Nucleus accumbens (tissue), 56 donors: ENCODE measurements at regions not wholly inside any gene's neighbourhood (a gene's known extent, or its start where the extent isn't known, plus 50 kb on each side); places are given as distances from the start of the nearest gene placed in this dataset.
"Not testable (repeated sequence)": the region's sequence is repeated elsewhere in the genome, so short reads cannot be mapped to it uniquely, and the experiment has no call there.

Experiments used
- DNase-seq, 56 donors: peaks; one replicate each; lab custom pipeline; 2025; lab: John Stamatoyannopoulos, UW

DNA sequence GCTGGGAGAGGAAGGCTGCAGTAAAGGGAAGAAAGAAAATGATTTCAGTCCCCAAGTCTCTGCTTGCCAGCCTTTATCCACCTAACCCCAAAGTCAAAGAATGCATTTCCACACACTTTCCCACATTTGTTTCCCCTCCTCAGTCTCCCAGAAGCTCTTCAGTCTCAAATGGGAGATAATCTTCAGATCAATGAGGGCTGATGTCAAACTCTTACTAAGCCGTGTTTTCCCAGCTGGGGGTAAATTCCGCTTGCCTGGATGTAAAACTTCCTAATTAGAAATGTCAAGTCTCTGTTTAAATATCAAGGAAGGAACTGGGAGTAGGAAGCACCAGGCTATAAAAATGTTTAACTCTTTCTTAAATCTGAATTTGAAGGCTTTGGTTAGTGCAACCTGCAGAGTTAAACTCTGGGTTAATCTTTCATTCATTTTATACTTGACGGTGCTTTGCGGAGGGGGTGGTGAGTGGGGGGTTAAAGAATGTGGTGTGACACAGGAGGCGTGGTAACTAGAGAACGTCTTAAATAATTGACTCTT lies 601.4 kb upstream of the ACTRT1 start:
- DNase-seq = no peak

GRCh38 chrX:128650326-128650725 lies 598.1 kb upstream of the ACTRT1 start:
- DNase-seq = no peak

GRCh38 chrX:128634754-128635153 lies 582.6 kb upstream of the ACTRT1 start:
- no peak for DNase-seq

DNA sequence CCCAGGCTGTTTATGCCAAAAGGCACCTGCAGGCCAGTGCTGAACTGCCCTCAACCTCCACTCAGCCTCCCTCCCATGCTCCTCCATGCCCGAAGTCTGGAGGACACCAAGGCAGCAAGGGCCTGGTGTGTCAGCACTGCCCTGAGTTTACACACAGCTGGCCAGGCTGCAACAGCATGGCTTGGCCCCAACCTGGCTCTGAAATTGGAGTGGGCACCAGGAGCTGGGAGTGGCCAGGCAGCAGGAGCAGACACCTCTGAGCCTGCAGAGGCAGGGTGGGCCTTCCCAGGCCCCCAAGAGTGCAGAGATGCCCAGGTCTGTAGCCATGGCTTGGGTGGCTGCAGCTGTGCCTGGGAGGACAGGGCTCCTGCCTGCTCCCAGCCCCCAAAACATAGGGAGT lies 571.2 kb upstream of the ACTRT1 start:
- DNase-seq = no peak

DNA sequence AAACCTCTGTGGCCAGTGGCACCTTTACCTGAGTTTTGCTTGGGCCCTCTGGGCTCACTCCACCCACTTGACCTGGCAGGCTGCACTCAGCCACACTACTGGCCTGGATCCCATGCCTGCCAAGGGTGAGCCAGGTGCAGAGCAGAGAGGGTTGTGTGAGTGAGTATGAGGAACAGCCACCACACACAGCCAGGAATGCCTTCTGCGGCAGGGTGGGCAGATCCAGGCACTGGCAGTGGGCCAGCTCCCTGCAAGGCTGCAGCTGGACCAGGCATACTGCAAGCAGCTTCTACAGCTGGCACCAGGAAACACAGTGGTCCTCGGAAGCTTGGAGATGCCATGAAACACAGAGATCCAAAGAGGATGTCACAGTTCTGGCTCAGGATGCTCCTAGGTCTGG lies 570.1 kb upstream of the ACTRT1 start:
- DNase-seq = no peak

GRCh38 chrX:128619490-128619889 lies 567.3 kb upstream of the ACTRT1 start:
- no peak for DNase-seq

GRCh38 chrX:128616933-128617332 lies 564.7 kb upstream of the ACTRT1 start:
- no peak for DNase-seq

DNA sequence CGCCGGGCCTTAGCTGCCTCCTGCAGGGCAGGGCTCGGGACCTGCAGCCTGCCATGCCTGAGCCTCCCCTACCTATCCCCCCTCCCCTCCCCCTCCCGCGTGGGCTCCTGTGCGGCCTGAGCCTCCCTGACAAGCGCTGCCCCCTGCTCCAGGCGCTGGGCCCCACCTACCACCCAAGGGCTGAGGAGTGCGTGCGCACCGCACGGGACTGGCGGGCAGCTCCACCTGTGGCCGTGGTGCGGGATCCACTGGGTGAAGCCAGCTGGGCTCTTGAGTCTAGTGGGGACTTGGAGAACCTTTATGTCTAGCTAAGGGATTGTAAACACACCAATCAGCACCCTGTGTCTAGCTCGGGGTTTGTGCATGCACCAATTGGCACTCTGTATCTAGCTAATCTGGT lies 554.6 kb upstream of the ACTRT1 start:
- DNase-seq = not testable (repeated sequence)

- not testable (repeated sequence) for DNase-seq
Measured at GRCh38 chrX:128606357-128606756, 554.2 kb upstream of the ACTRT1 start.

- DNase-seq = no peak
Measured at GRCh38 chrX:128601706-128602105, 549.5 kb upstream of the ACTRT1 start.

DNA sequence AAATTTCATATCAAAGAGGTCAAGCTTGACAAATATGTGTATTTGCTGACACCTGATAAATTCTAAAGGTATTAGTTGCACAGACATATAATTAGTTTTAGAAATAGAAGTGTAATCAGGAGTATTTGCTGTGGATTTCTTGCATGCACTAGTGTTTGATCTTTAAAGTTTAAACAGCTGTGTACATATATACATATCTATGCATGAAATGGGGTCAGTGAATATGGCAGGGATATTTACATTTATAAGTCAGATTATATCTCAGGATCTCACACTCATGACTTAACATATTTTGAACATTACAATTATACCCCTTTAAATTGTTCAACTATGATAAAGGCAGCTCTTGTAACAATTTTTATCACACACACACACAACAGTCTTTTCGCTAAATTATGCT lies 547.4 kb upstream of the ACTRT1 start:
- DNase-seq = no peak

GRCh38 chrX:128582036-128582435 lies 529.8 kb upstream of the ACTRT1 start:
- DNase-seq = no peak

DNA sequence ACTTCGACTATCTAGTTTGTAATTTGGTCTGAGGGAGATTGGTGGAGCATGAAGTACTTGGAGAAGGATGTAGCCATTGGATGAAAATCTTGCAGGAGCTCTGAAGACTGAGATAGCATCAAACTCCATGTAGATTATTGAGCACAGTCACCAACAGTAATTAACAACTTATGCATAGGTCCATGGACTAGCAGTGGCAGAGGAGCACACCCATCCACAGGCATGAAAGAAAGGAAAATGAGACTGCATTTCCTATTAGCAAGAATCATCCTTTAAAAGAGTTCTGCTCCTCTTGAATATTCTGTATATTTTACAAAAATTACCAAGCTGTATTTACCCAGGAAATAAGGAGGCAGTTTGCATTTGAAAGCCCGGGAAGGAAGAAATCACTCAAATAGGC lies 529.4 kb upstream of the ACTRT1 start:
- DNase-seq = no peak

GRCh38 chrX:128543114-128543513 lies 490.9 kb upstream of the ACTRT1 start:
- DNase-seq = no peak

- no peak for DNase-seq
Measured at GRCh38 chrX:128518508-128518907, 466.3 kb upstream of the ACTRT1 start.

DNA sequence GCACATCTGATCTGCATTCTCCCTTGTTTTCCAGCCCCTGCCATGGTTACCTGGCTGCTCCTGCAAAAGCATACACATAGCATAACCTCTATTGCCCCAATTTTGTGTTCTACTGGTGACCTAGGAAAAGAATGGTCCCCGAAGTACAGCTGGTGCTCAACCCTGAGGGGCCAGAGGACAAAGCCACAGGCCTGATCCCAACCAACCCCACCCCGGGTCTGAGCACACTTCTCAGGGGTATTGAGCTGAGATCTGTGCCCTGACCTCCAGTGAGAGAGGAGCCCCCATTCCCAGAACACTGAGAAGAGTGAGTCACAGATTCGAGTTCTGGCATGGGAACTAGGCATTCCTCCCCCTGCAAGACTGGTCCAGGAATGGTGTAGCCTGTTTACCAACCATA lies 465.5 kb upstream of the ACTRT1 start:
- no peak for DNase-seq

- no peak for DNase-seq
Measured at GRCh38 chrX:128504496-128504895, 452.3 kb upstream of the ACTRT1 start.

GRCh38 chrX:128464116-128464515 lies 411.9 kb upstream of the ACTRT1 start:
- DNase-seq = no peak

DNA sequence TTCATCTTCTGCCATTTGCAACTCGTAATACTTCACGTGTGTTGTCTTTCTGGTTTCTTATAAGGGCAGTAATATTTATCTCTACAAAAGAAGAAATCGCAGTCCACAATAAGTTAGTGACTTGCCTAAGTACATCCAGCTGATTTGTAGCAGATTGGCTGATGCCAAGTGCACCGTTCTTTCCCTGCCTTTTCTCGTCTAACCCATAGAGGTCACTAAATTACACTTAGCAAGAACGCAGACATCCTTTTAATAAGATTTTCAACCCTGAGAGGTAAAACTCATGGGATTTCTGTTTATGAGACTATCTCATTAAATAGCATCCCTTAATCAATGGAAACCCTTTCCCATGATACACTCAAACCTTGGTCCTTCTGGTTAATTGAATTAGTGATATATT lies 408.6 kb upstream of the ACTRT1 start:
- DNase-seq = no peak

DNA sequence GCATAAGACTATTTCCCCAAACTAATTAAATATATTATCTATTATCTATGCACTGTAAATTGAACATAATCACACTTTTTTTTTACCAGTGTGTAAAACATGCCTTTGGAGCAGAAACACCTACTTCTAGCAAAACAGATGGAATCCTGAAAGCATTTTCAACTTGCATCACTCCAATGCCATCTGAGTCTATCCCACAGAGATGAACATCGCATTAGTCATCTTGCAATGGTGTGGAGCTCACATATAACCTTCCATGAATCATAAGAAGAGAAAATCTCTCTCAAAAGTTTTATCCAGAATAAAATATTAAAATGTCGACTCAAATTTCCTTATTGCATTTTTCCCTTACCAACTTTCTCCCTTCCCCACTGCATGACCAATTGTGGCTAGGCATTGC lies 406.7 kb upstream of the ACTRT1 start:
- peak in 1 of 56 donors; percentile 1 for DNase-seq

GRCh38 chrX:128457674-128458073 lies 405.5 kb upstream of the ACTRT1 start:
- no peak for DNase-seq

DNA sequence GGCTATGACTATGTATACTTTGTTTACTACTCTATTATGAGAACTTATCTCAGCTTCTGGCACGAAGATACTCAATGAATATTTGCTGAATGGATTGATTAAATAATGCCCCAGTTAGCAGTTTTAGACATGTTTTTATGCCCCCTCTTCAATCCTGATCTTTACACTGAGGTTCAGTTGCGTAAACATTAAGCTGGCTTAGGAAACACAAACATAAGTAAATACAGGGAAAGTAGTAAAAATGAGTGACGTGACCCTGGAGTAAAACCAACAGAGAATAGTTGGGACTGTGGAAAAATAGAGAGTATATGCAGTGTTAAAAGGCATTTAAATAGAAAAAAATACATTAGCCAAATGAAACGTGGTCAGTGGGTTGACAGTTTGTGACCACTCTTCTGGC lies 387.0 kb upstream of the ACTRT1 start:
- no peak for DNase-seq

GRCh38 chrX:128438082-128438481 lies 385.9 kb upstream of the ACTRT1 start:
- no peak for DNase-seq
